Tibial nerve (tissue), 4 donors: ENCODE measurements at regions not wholly inside any gene's neighbourhood (a gene's known extent, or its start where the extent isn't known, plus 50 kb on each side); places are given as distances from the start of the nearest gene placed in this dataset.

ENCODE experiments used
- EP300 ChIP-seq, 2 donors: sonication (generic); formaldehyde crosslinking; IDR thresholded peaks; one replicate each; pipeline ENCODE4 v1.6.1; 2017; ENCODE audit warnings: antibody characterized with exemption in 2 of 2, mild to moderate bottlenecking in 1 of 2
- POLR2A ChIP-seq, 2 donors: fragments of 450-650 bp; IDR thresholded peaks; one replicate each; pipeline ENCODE4 v1.6.1; 2017; ENCODE audit warnings: antibody characterized with exemption in 2 of 2, mild to moderate bottlenecking in 2 of 2, moderate library complexity in 2 of 2
- TF ChIP-seq, protein P1 (sequence below), 5 experiments: fragments of 200-600 bp in 3 of 5; fragments of 450-650 bp in 2 of 5; sonication (generic) in 3 of 5; IDR thresholded peaks; one replicate each; pipeline ENCODE4 v1.5.1; 2016 to 2019; ENCODE audit warnings: antibody characterized with exemption in 5 of 5, mild to moderate bottlenecking in 3 of 5, moderate library complexity in 2 of 5

DNA sequence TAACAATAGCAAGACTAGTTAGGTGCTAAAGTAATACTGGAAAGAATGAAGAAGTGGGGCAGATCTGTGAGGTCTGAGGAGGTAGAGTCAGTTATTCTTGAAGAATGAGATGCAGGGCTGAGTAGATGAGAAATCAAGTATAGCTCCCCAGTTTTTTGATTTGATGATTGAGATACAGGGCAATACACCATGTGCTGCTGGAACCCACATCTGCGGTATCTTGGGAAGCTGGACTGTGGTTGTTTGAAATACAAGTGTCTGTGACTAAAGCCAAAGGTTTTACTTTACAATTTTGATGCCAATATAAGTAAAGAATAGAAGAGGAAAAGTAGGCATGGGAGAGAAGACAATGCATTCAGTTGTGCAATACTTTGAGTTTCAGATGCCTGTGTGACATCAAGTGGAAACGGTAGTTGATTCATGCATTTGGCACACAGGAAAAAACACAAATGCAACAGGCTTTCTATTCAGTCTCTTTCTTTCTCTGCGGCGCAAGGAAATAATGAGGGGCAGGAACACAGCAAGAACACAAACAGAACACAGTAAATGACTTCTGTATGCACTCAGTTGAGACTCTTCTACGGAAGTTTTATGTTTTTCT, 190.2 kb upstream of the SLC38A2 start:
- TF ChIP-seq, protein P1, sequence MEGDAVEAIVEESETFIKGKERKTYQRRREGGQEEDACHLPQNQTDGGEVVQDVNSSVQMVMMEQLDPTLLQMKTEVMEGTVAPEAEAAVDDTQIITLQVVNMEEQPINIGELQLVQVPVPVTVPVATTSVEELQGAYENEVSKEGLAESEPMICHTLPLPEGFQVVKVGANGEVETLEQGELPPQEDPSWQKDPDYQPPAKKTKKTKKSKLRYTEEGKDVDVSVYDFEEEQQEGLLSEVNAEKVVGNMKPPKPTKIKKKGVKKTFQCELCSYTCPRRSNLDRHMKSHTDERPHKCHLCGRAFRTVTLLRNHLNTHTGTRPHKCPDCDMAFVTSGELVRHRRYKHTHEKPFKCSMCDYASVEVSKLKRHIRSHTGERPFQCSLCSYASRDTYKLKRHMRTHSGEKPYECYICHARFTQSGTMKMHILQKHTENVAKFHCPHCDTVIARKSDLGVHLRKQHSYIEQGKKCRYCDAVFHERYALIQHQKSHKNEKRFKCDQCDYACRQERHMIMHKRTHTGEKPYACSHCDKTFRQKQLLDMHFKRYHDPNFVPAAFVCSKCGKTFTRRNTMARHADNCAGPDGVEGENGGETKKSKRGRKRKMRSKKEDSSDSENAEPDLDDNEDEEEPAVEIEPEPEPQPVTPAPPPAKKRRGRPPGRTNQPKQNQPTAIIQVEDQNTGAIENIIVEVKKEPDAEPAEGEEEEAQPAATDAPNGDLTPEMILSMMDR (IDR thresholded peaks at IDR 0.05) = no peak
- TF ChIP-seq EP300 (IDR thresholded peaks at IDR 0.05) (peak in 1 of 2 donors; percentile 71), POLR2A (IDR thresholded peaks at IDR 0.05) (no peak)
